WTC11 (cell line): ENCODE measurements at regions not wholly inside any gene's neighbourhood (a gene's known extent, or its start where the extent isn't known, plus 50 kb on each side); places are given as distances from the start of the nearest gene placed in this dataset.

Experiments
- ATAC-seq: fragments of 200-7000 bp; cut with Tn5 transposase; 2 replicates; pipeline ENCODE4 v1.10.0; 2021; ENCODE audit warnings: mild to moderate bottlenecking, moderate library complexity
- CTCF ChIA-PET: fragments of 300-600 bp; sonication (Branson Sonifier 250); formaldehyde crosslinking; loops from one replicate; lab custom pipeline; 2021; ENCODE audit warnings: antibody characterized with exemption; lab: Charles Lee
- POLR2A ChIA-PET: fragments of 350-600 bp; sonication (Branson Sonifier 250); formaldehyde crosslinking; loops from one replicate; lab custom pipeline; 2021; ENCODE audit warnings: antibody characterized with exemption; lab: Charles Lee
- DNase-seq: peaks from one replicate; pipeline ENCODE4 v3.0.0; 2021; ENCODE audit warnings: low spot score
- H3K27ac Mint-ChIP-seq: 2 replicates; pipeline ENCODE4 v1.8.0; 2021; ENCODE audit warnings: mixed read lengths
- H3K27me3 Mint-ChIP-seq: 2 replicates; pipeline ENCODE4 v1.8.0; 2021; ENCODE audit warnings: low read depth, mild to moderate bottlenecking, moderate library complexity, mixed read lengths
- H3K36me3 Mint-ChIP-seq: 2 replicates; pipeline ENCODE4 v1.8.0; 2021; ENCODE audit warnings: mixed read lengths
- H3K4me1 Mint-ChIP-seq: 2 replicates; pipeline ENCODE4 v1.8.0; 2022; ENCODE audit warnings: mixed read lengths
- H3K4me3 Mint-ChIP-seq: 2 replicates; pipeline ENCODE4 v1.8.0; 2021; ENCODE audit warnings: mild to moderate bottlenecking, moderate library complexity, mixed read lengths
- H3K9me3 Mint-ChIP-seq: 2 replicates; pipeline ENCODE4 v1.8.0; 2021; ENCODE audit warnings: mixed read lengths
- CTCF ChIP-seq: fragments of 200-600 bp; IDR thresholded peaks from 2 replicates; pipeline ENCODE4 v1.8.0; 2022; ENCODE audit warnings: antibody characterized with exemption
- ELF4 ChIP-seq: sonication (generic); formaldehyde crosslinking; IDR thresholded peaks from 2 replicates; pipeline ENCODE4 v1.8.1; 2022; ENCODE audit warnings: low read depth, mild to moderate bottlenecking, moderate library complexity, missing genetic modification reagents
- ERG ChIP-seq: fragments of 250-450 bp; sonication (Bioruptor Pico); IDR thresholded peaks from 2 replicates; pipeline ENCODE4 v1.8.0; 2021; ENCODE audit warnings: mild to moderate bottlenecking
- MLX ChIP-seq: sonication (generic); formaldehyde crosslinking; IDR thresholded peaks from 2 replicates; pipeline ENCODE4 v1.8.1; 2023; ENCODE audit warnings: mild to moderate bottlenecking, missing genetic modification reagents, moderate library complexity
- NFYB ChIP-seq: sonication (generic); formaldehyde crosslinking; conservative IDR thresholded peaks from 2 replicates; pipeline ENCODE4 v1.8.0; 2022; ENCODE audit warnings: low read depth, missing genetic modification reagents
- NR3C1 ChIP-seq: sonication (generic); formaldehyde crosslinking; conservative IDR thresholded peaks from 2 replicates; pipeline ENCODE4 v1.8.1; 2023; ENCODE audit warnings: low read depth, mild to moderate bottlenecking, missing genetic modification reagents
- OVOL2 ChIP-seq: fragments of 250-450 bp; sonication (Bioruptor Pico); IDR thresholded peaks from 2 replicates; pipeline ENCODE4 v1.9.0; 2021; ENCODE audit warnings: mild to moderate bottlenecking, borderline replicate concordance
- SMAD3 ChIP-seq: sonication (generic); formaldehyde crosslinking; IDR thresholded peaks from 2 replicates; pipeline ENCODE4 v1.8.0; 2022; ENCODE audit warnings: missing genetic modification reagents, mild to moderate bottlenecking, borderline replicate concordance
- TCF7 ChIP-seq: sonication (generic); formaldehyde crosslinking; IDR thresholded peaks from 2 replicates; pipeline ENCODE4 v1.8.0; 2022; ENCODE audit warnings: mild to moderate bottlenecking, low read depth, missing genetic modification reagents, moderate library complexity
- ZNF219 ChIP-seq: sonication (generic); formaldehyde crosslinking; IDR thresholded peaks from 2 replicates; pipeline ENCODE4 v1.8.0; 2023; ENCODE audit warnings: missing genetic modification reagents, mild to moderate bottlenecking, borderline replicate concordance
- ZNF263 ChIP-seq: sonication (generic); formaldehyde crosslinking; IDR thresholded peaks from 2 replicates; pipeline ENCODE4 v1.8.1; 2022; ENCODE audit warnings: low read depth, mild to moderate bottlenecking, moderate library complexity, missing genetic modification reagents
- ZNF317 ChIP-seq: sonication (generic); formaldehyde crosslinking; IDR thresholded peaks from 2 replicates; pipeline ENCODE4 v1.8.1; 2023; ENCODE audit warnings: low read depth, mild to moderate bottlenecking, moderate library complexity, missing genetic modification reagents, borderline replicate concordance
- ZNF425 ChIP-seq: fragments of 250-450 bp; sonication (Bioruptor Pico); conservative IDR thresholded peaks from 2 replicates; pipeline ENCODE4 v1.9.0; 2021; ENCODE audit warnings: mild to moderate bottlenecking
- TF ChIP-seq, protein P1 (sequence below): sonication (generic); formaldehyde crosslinking; IDR thresholded peaks from 2 replicates; pipeline ENCODE4 v1.8.0; 2022; ENCODE audit warnings: missing genetic modification reagents
- TF ChIP-seq, protein P2 (sequence below): sonication (generic); formaldehyde crosslinking; conservative IDR thresholded peaks from 2 replicates; pipeline ENCODE4 v1.8.1; 2023; ENCODE audit warnings: mild to moderate bottlenecking, low read depth, missing genetic modification reagents, moderate library complexity
- TF ChIP-seq, protein P3 (sequence below): fragments of 250-450 bp; sonication (Bioruptor Pico); IDR thresholded peaks from 2 replicates; pipeline ENCODE4 v2.1.2; 2022; ENCODE audit warnings: mild to moderate bottlenecking, moderate library complexity
- TF ChIP-seq, protein P4 (sequence below): sonication (generic); formaldehyde crosslinking; IDR thresholded peaks from 2 replicates; pipeline ENCODE4 v1.8.1; 2022; ENCODE audit warnings: missing genetic modification reagents, borderline replicate concordance
- TF ChIP-seq, protein P5 (sequence below): sonication (generic); formaldehyde crosslinking; IDR thresholded peaks from 2 replicates; pipeline ENCODE4 v1.8.1; 2023; ENCODE audit warnings: mild to moderate bottlenecking, missing genetic modification reagents

GRCh38 chr3:26105261-26105660, 315.4 kb downstream of the OXSM start:
- Mint-ChIP-seq H3K4me3 (no peak overlapping the region), H3K9me3 (0 out of 2 replicates have a peak, but pooled peaks cover 5% of the 10 kb centered on the region), H3K36me3 (no peaks in the 10 kb centered on the region), H3K4me1 (peaks cover 26% of the 10 kb centered on the region), H3K27ac (no peak overlapping the region), H3K27me3 (no peaks in the 10 kb centered on the region; the same call in none of the 2 replicates)
- TF ChIP-seq CTCF (no peak), NFYB (no peak), ERG (no peak), ZNF317 (CRISPR knock-in tag) (no peak), TCF7 (CRISPR knock-in tag) (no peak), MLX (CRISPR knock-in tag) (no peak), ELF4 (no peak), ZNF219 (CRISPR knock-in tag) (no peak), OVOL2 (CRISPR knock-in tag) (no peak), NR3C1 (CRISPR knock-in tag) (no peak), SMAD3 (no peak), ZNF425 (CRISPR knock-in tag) (no peak), ZNF263 (no peak)
- TF ChIP-seq, protein P1, sequence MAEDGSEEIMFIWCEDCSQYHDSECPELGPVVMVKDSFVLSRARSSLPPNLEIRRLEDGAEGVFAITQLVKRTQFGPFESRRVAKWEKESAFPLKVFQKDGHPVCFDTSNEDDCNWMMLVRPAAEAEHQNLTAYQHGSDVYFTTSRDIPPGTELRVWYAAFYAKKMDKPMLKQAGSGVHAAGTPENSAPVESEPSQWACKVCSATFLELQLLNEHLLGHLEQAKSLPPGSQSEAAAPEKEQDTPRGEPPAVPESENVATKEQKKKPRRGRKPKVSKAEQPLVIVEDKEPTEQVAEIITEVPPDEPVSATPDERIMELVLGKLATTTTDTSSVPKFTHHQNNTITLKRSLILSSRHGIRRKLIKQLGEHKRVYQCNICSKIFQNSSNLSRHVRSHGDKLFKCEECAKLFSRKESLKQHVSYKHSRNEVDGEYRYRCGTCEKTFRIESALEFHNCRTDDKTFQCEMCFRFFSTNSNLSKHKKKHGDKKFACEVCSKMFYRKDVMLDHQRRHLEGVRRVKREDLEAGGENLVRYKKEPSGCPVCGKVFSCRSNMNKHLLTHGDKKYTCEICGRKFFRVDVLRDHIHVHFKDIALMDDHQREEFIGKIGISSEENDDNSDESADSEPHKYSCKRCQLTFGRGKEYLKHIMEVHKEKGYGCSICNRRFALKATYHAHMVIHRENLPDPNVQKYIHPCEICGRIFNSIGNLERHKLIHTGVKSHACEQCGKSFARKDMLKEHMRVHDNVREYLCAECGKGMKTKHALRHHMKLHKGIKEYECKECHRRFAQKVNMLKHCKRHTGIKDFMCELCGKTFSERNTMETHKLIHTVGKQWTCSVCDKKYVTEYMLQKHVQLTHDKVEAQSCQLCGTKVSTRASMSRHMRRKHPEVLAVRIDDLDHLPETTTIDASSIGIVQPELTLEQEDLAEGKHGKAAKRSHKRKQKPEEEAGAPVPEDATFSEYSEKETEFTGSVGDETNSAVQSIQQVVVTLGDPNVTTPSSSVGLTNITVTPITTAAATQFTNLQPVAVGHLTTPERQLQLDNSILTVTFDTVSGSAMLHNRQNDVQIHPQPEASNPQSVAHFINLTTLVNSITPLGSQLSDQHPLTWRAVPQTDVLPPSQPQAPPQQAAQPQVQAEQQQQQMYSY (CRISPR knock-in tag): no peak
- TF ChIP-seq, protein P2, sequence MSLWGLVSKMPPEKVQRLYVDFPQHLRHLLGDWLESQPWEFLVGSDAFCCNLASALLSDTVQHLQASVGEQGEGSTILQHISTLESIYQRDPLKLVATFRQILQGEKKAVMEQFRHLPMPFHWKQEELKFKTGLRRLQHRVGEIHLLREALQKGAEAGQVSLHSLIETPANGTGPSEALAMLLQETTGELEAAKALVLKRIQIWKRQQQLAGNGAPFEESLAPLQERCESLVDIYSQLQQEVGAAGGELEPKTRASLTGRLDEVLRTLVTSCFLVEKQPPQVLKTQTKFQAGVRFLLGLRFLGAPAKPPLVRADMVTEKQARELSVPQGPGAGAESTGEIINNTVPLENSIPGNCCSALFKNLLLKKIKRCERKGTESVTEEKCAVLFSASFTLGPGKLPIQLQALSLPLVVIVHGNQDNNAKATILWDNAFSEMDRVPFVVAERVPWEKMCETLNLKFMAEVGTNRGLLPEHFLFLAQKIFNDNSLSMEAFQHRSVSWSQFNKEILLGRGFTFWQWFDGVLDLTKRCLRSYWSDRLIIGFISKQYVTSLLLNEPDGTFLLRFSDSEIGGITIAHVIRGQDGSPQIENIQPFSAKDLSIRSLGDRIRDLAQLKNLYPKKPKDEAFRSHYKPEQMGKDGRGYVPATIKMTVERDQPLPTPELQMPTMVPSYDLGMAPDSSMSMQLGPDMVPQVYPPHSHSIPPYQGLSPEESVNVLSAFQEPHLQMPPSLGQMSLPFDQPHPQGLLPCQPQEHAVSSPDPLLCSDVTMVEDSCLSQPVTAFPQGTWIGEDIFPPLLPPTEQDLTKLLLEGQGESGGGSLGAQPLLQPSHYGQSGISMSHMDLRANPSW (CRISPR knock-in tag): no peak
- TF ChIP-seq, protein P3, sequence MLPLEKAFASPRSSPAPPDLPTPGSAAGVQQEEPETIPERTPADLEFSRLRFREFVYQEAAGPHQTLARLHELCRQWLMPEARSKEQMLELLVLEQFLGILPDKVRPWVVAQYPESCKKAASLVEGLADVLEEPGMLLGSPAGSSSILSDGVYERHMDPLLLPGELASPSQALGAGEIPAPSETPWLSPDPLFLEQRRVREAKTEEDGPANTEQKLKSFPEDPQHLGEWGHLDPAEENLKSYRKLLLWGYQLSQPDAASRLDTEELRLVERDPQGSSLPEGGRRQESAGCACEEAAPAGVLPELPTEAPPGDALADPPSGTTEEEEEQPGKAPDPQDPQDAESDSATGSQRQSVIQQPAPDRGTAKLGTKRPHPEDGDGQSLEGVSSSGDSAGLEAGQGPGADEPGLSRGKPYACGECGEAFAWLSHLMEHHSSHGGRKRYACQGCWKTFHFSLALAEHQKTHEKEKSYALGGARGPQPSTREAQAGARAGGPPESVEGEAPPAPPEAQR: no peak
- TF ChIP-seq, protein P4, sequence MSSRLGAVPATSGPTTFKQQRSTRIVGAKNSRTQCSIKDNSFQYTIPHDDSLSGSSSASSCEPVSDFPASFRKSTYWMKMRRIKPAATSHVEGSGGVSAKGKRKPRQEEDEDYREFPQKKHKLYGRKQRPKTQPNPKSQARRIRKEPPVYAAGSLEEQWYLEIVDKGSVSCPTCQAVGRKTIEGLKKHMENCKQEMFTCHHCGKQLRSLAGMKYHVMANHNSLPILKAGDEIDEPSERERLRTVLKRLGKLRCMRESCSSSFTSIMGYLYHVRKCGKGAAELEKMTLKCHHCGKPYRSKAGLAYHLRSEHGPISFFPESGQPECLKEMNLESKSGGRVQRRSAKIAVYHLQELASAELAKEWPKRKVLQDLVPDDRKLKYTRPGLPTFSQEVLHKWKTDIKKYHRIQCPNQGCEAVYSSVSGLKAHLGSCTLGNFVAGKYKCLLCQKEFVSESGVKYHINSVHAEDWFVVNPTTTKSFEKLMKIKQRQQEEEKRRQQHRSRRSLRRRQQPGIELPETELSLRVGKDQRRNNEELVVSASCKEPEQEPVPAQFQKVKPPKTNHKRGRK (CRISPR knock-in tag): no peak
- TF ChIP-seq, protein P5, sequence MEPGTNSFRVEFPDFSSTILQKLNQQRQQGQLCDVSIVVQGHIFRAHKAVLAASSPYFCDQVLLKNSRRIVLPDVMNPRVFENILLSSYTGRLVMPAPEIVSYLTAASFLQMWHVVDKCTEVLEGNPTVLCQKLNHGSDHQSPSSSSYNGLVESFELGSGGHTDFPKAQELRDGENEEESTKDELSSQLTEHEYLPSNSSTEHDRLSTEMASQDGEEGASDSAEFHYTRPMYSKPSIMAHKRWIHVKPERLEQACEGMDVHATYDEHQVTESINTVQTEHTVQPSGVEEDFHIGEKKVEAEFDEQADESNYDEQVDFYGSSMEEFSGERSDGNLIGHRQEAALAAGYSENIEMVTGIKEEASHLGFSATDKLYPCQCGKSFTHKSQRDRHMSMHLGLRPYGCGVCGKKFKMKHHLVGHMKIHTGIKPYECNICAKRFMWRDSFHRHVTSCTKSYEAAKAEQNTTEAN: no peak
- ChIA-PET POLR2A (no interaction called here), CTCF (no interaction called here)
- ATAC-seq (no peak), DNase-seq (no peak)
